Subcutaneous abdominal adipose tissue (tissue), 5 donors: ENCODE measurements at regions not wholly inside any gene's neighbourhood (a gene's known extent, or its start where the extent isn't known, plus 50 kb on each side); places are given as distances from the start of the nearest gene placed in this dataset.
"Not testable (repeated sequence)": the region's sequence is repeated elsewhere in the genome, so short reads cannot be mapped to it uniquely, and the experiment has no call there.

Source experiments
- H3K27ac ChIP-seq: one replicate; pipeline ENCODE4 v1.7.0; 2013; ENCODE audit warnings: low read depth, mild to moderate bottlenecking, inconsistent platforms, low read length, moderate library complexity
- H3K27me3 ChIP-seq, 5 donors: one replicate each; pipeline ENCODE4 v1.7.0; 2013; ENCODE audit warnings: low read length in 5 of 5, inconsistent platforms in 1 of 5; ENCODE audit not compliant: control insufficient read depth in 5 of 5, insufficient read depth in 4 of 5
- H3K36me3 ChIP-seq, 5 donors: one replicate each; pipeline ENCODE4 v1.7.0; 2013; ENCODE audit warnings: low read length in 5 of 5; ENCODE audit not compliant: control insufficient read depth in 5 of 5, insufficient read depth in 5 of 5
- H3K4me1 ChIP-seq, 5 donors: one replicate each; pipeline ENCODE4 v1.7.0; 2013; ENCODE audit warnings: low read length in 5 of 5, mild to moderate bottlenecking in 3 of 5, moderate library complexity in 1 of 5; ENCODE audit not compliant: control insufficient read depth in 5 of 5, insufficient read depth in 5 of 5
- H3K4me3 ChIP-seq, 5 donors: one replicate each; pipeline ENCODE4 v1.7.0; 2013; ENCODE audit warnings: low read length in 5 of 5, low read depth in 1 of 5
- H3K9ac ChIP-seq, 5 donors: one replicate each; pipeline ENCODE4 v1.7.0; 2013; ENCODE audit warnings: low read length in 5 of 5, mild to moderate bottlenecking in 4 of 5, moderate library complexity in 3 of 5
- H3K9me3 ChIP-seq, 5 donors: one replicate each; pipeline ENCODE4 v1.7.0; 2013; ENCODE audit warnings: low read length in 5 of 5; ENCODE audit not compliant: control insufficient read depth in 5 of 5
- donor health status: healthy.
- donor health status: healthy.
- donor health status: healthy.
- donor health status: healthy.
- donor health status: healthy.

GRCh38 chr1:71298633-71299032, 217.8 kb upstream of the ZRANB2 start:
- Histone ChIP-seq H3K4me1 (peaks cover 0 to 5% (median 0%) of the 10 kb centered on the region in 5 donors), H3K36me3 (no peaks in the 10 kb centered on the region), H3K4me3 (no peak overlapping the region), H3K9me3 (no peaks in the 10 kb centered on the region), H3K27ac (no peak overlapping the region), H3K27me3 (no peaks in the 10 kb centered on the region), H3K9ac (no peak overlapping the region)

GRCh38 chr1:71296551-71297134, 215.8 kb upstream of the ZRANB2 start:
- H3K27me3 ChIP-seq, result no peaks in the 10 kb centered on the region
- H3K9me3 ChIP-seq, result no peaks in the 10 kb centered on the region
- no peaks in the 10 kb centered on the region for H3K36me3 ChIP-seq
- no peak overlapping the region for H3K27ac ChIP-seq
- H3K9ac ChIP-seq, result no peak overlapping the region
- H3K4me3 ChIP-seq, result no peak overlapping the region
- peaks cover 0 to 5% (median 0%) of the 10 kb centered on the region in 5 donors for H3K4me1 ChIP-seq

GRCh38 chr1:71295350-71295749, 214.5 kb upstream of the ZRANB2 start:
- no peak overlapping the region for H3K4me3 ChIP-seq
- H3K9ac ChIP-seq, result no peak overlapping the region
- no peak overlapping the region for H3K27ac ChIP-seq
- H3K27me3 ChIP-seq, result no peaks in the 10 kb centered on the region
- no peaks in the 10 kb centered on the region for H3K36me3 ChIP-seq
- H3K9me3 ChIP-seq, result no peaks in the 10 kb centered on the region
- H3K4me1 ChIP-seq, result peaks cover 0 to 5% (median 0%) of the 10 kb centered on the region in 5 donors

GRCh38 chr1:71294178-71294577, 213.3 kb upstream of the ZRANB2 start:
- H3K36me3 ChIP-seq, result no peaks in the 10 kb centered on the region
- H3K9me3 ChIP-seq, result no peaks in the 10 kb centered on the region
- H3K4me1 ChIP-seq, result peaks cover 0 to 5% (median 0%) of the 10 kb centered on the region in 5 donors
- no peaks in the 10 kb centered on the region for H3K27me3 ChIP-seq
- H3K27ac ChIP-seq, result no peak overlapping the region
- no peak overlapping the region for H3K9ac ChIP-seq
- no peak overlapping the region for H3K4me3 ChIP-seq

GRCh38 chr1:71292203-71292602, 211.4 kb upstream of the ZRANB2 start:
- Histone ChIP-seq H3K9me3 (no peaks in the 10 kb centered on the region), H3K27me3 (no peaks in the 10 kb centered on the region), H3K4me3 (no peak overlapping the region), H3K9ac (no peak overlapping the region), H3K36me3 (no peaks in the 10 kb centered on the region), H3K27ac (no peak overlapping the region), H3K4me1 (peaks cover 0 to 5% (median 0%) of the 10 kb centered on the region in 5 donors)

GRCh38 chr1:71290506-71291237, 209.8 kb upstream of the ZRANB2 start:
- H3K36me3 ChIP-seq, H3K27me3 ChIP-seq, H3K9me3 ChIP-seq, H3K27ac ChIP-seq, H3K4me1 ChIP-seq, H3K9ac ChIP-seq, H3K4me3 ChIP-seq: not testable (repeated sequence)

GRCh38 chr1:71285529-71285928, 204.7 kb upstream of the ZRANB2 start:
- no peaks in the 10 kb centered on the region for H3K27me3 ChIP-seq

GRCh38 chr1:71276466-71276865, 195.6 kb upstream of the ZRANB2 start:
- H3K36me3 ChIP-seq, result no peaks in the 10 kb centered on the region
- H3K4me3 ChIP-seq, result no peak overlapping the region
- H3K4me1 ChIP-seq, result no peaks in the 10 kb centered on the region
- H3K9me3 ChIP-seq, result no peaks in the 10 kb centered on the region
- H3K9ac ChIP-seq, result no peak overlapping the region
- H3K27me3 ChIP-seq, result no peaks in the 10 kb centered on the region
- no peak overlapping the region for H3K27ac ChIP-seq

More at GRCh38 chr1:71285529-71285928, 204.7 kb upstream of the ZRANB2 start:
- no peak overlapping the region for H3K4me3 ChIP-seq
- peaks cover 0 to 10% (median 4%) of the 10 kb centered on the region in 5 donors for H3K9me3 ChIP-seq
- no peaks in the 10 kb centered on the region for H3K36me3 ChIP-seq
- H3K9ac ChIP-seq, result no peak overlapping the region
- H3K27ac ChIP-seq, result no peak overlapping the region
- H3K4me1 ChIP-seq, result no peaks in the 10 kb centered on the region

- no peaks in the 10 kb centered on the region for H3K36me3 ChIP-seq
- H3K9me3 ChIP-seq, result no peaks in the 10 kb centered on the region
- H3K4me1 ChIP-seq, result no peaks in the 10 kb centered on the region
- no peak overlapping the region for H3K4me3 ChIP-seq
- no peak overlapping the region for H3K27ac ChIP-seq
- no peaks in the 10 kb centered on the region for H3K27me3 ChIP-seq
- H3K9ac ChIP-seq, result no peak overlapping the region
These were observed 192.5 kb upstream of the ZRANB2 start for GRCh38 chr1:71273334-71273733.

GRCh38 chr1:71270394-71270915, 189.6 kb upstream of the ZRANB2 start:
- H3K27ac ChIP-seq, result no peak overlapping the region
- H3K9ac ChIP-seq, result no peak overlapping the region
- no peaks in the 10 kb centered on the region for H3K36me3 ChIP-seq
- H3K27me3 ChIP-seq, result no peaks in the 10 kb centered on the region
- no peaks in the 10 kb centered on the region for H3K4me1 ChIP-seq
- H3K9me3 ChIP-seq, result no peaks in the 10 kb centered on the region
- H3K4me3 ChIP-seq, result no peak overlapping the region
